ENCODE measurements at regions not wholly inside any gene's neighbourhood (a gene's known extent, or its start where the extent isn't known, plus 50 kb on each side); places are given as distances from the start of the nearest gene placed in this dataset.

GRCh38 chr3:75082845-75083244 is 468.4 kb upstream of the CNTN3 start:
- Histone ChIP-seq H2AFZ (ENCODE audit: control insufficient read depth, low read depth, low read length) (no peak overlapping the region), H3K36me3 (ENCODE audit: control insufficient read depth in 2 of 2, insufficient read depth in 2 of 2, low read length in 1 of 2) (no peaks in the 10 kb centered on the region), H3K79me2 (ENCODE audit: control insufficient read depth, insufficient read depth, low read length) (no peaks in the 10 kb centered on the region), H3K27me3 (replicated peaks in 1 of 2; ENCODE audit: control insufficient read depth in 2 of 2, insufficient read depth in 2 of 2, low read length in 1 of 2) (no peaks in the 10 kb centered on the region), H3K9ac (ENCODE audit: control insufficient read depth, insufficient read depth, low read length) (no peak overlapping the region), H3K4me3 (no peak overlapping the region), H3K4me1 (ENCODE audit: control insufficient read depth, insufficient read depth, low read length) (no peaks in the 10 kb centered on the region), H3K4me2 (ENCODE audit: control insufficient read depth, insufficient read depth) (no peak overlapping the region), H3K9me3 (replicated peaks; ENCODE audit: control insufficient read depth, insufficient read depth, low read length) (no peaks in the 10 kb centered on the region), H4K20me1 (ENCODE audit: control insufficient read depth, insufficient read depth) (no peaks in the 10 kb centered on the region), H3K27ac (ENCODE audit: control insufficient read depth, insufficient read depth) (no peak overlapping the region)
- no peak for DNase-seq (ENCODE audit: low read depth, low spot score)
- FAIRE-seq, result no peak
- ChIA-PET RAD21 (ENCODE audit: unreplicated experiment) (no interaction called here), CTCF (no interaction called here), SMC1A (ENCODE audit: uncharacterized antibody, unreplicated experiment) (no interaction called here), POLR2A (no interaction called here)
- TF ChIP-seq NFYA (IDR thresholded peaks at IDR 0.05; ENCODE audit: borderline replicate concordance, low read depth, low read length) (no peak), IKZF2 (IDR thresholded peaks at IDR 0.05) (no peak), TCF7 (IDR thresholded peaks at IDR 0.05; ENCODE audit: borderline replicate concordance) (no peak), ZNF24 (IDR thresholded peaks at IDR 0.05) (no peak), LARP7 (IDR thresholded peaks at IDR 0.05) (no peak), ZBED1 (IDR thresholded peaks at IDR 0.05; ENCODE audit: borderline replicate concordance) (no peak), KAT2A (conservative IDR thresholded peaks at IDR 0.05; ENCODE audit: control insufficient read depth, low read depth, low read length) (no peak), ATF7 (IDR thresholded peaks at IDR 0.05; ENCODE audit: low read depth) (no peak), MEF2B (IDR thresholded peaks at IDR 0.05; ENCODE audit: partially characterized antibody, poor library complexity, severe bottlenecking) (no peak), KDM1A (IDR thresholded peaks at IDR 0.05; ENCODE audit: borderline replicate concordance) (no peak)
- intact Hi-C loops (cut with micrococcal nuclease; ENCODE audit: unreplicated experiment), result no loop called here
- no peak for ATAC-seq
- BruUV-seq (replicated peaks), result no TSS peak
- 60% methylated on average over 4 of the region's 4 CpGs for WGBS (ENCODE audit: insufficient coverage, insufficient replicate concordance, low lambda C conversion rate, missing lambda C conversion rate)
- in situ Hi-C loops (cut with MboI), result no loop called here

GRCh38 chr3:75089841-75090240 is 475.4 kb upstream of the CNTN3 start:
- intact Hi-C loops (cut with micrococcal nuclease; ENCODE audit: unreplicated experiment), result no loop called here
- RAD21 ChIA-PET (ENCODE audit: unreplicated experiment), result no interaction called here
- POLR2A ChIA-PET, result no interaction called here
- H3K27ac ChIP-seq (ENCODE audit: control insufficient read depth, insufficient read depth), result no peak overlapping the region
- 79% methylated on average over 3 of the region's 3 CpGs for WGBS (ENCODE audit: insufficient coverage, insufficient replicate concordance, low lambda C conversion rate, missing lambda C conversion rate)
- H2AFZ ChIP-seq (ENCODE audit: control insufficient read depth, low read depth, low read length), result no peak overlapping the region
- H3K4me1 ChIP-seq (ENCODE audit: control insufficient read depth, insufficient read depth, low read length), result no peaks in the 10 kb centered on the region
- no TSS peak for BruUV-seq (replicated peaks)
- in situ Hi-C loops (cut with MboI), result no loop called here
- H3K9me3 ChIP-seq (replicated peaks; ENCODE audit: control insufficient read depth, insufficient read depth, low read length), result no peaks in the 10 kb centered on the region
- H4K20me1 ChIP-seq (ENCODE audit: control insufficient read depth, insufficient read depth), result no peaks in the 10 kb centered on the region
- no peak for FAIRE-seq
- H3K79me2 ChIP-seq (ENCODE audit: control insufficient read depth, insufficient read depth, low read length), result no peaks in the 10 kb centered on the region
- H3K27me3 ChIP-seq (replicated peaks in 1 of 2; ENCODE audit: control insufficient read depth in 2 of 2, insufficient read depth in 2 of 2, low read length in 1 of 2), result no peaks in the 10 kb centered on the region
- no peak for DNase-seq (ENCODE audit: low read depth, low spot score)
- no peak for ATAC-seq
- H3K4me2 ChIP-seq (ENCODE audit: control insufficient read depth, insufficient read depth), result no peak overlapping the region
- CTCF ChIA-PET, result no interaction called here
- H3K36me3 ChIP-seq (ENCODE audit: control insufficient read depth in 2 of 2, insufficient read depth in 2 of 2, low read length in 1 of 2), result no peaks in the 10 kb centered on the region
- H3K4me3 ChIP-seq, result no peak overlapping the region
- SMC1A ChIA-PET (ENCODE audit: uncharacterized antibody, unreplicated experiment), result no interaction called here
- no peak overlapping the region for H3K9ac ChIP-seq (ENCODE audit: control insufficient read depth, insufficient read depth, low read length)
- TF ChIP-seq SIX5 (IDR thresholded peaks at IDR 0.05; ENCODE audit: low read depth, low read length, severe bottlenecking) (no peak), SUPT20H (IDR thresholded peaks at IDR 0.05; ENCODE audit: borderline replicate concordance, control insufficient read depth, low read depth, low read length) (no peak), IKZF1 (conservative IDR thresholded peaks at IDR 0.05) (no peak), HSF1 (IDR thresholded peaks at IDR 0.05; ENCODE audit: low read depth, low read length) (no peak), EP300 (IDR thresholded peaks at IDR 0.05; ENCODE audit: borderline replicate concordance in 1 of 2, control insufficient read depth in 1 of 2, low read depth in 2 of 2, low read length in 2 of 2) (no peak), CREM (IDR thresholded peaks at IDR 0.05; ENCODE audit: low read depth) (no peak), KDM1A (IDR thresholded peaks at IDR 0.05; ENCODE audit: borderline replicate concordance) (no peak)

Measured in GM12878 (cell line).